BLaER1 treated with 17β-estradiol and CSF1 and Interleukin-3, amounts not matched to agents 10 nM and 100 nM (cell line): ENCODE measurements at regions not wholly inside any gene's neighbourhood (a gene's known extent, or its start where the extent isn't known, plus 50 kb on each side); places are given as distances from the start of the nearest gene placed in this dataset.

Source experiments
- H3K27ac ChIP-seq, 11 experiments: shearing (Covaris generic); formaldehyde crosslinking; 2 replicates each; pipeline ENCODE4 v1.8.1; 2022
- H3K27me3 ChIP-seq, 11 experiments: shearing (Covaris generic); formaldehyde crosslinking; 2 replicates each; pipeline ENCODE4 v1.8.1; 2022
- H3K36me3 ChIP-seq, 11 experiments: shearing (Covaris generic); formaldehyde crosslinking; 2 replicates each; pipeline ENCODE4 v1.8.1; 2022
- H3K4me1 ChIP-seq, 10 experiments: shearing (Covaris generic); formaldehyde crosslinking; 2 replicates each; pipeline ENCODE4 v1.8.1; 2022
- H3K4me2 ChIP-seq, 11 experiments: shearing (Covaris generic); formaldehyde crosslinking; 2 replicates each; pipeline ENCODE4 v1.8.1; 2022
- H3K4me3 ChIP-seq, 10 experiments: shearing (Covaris generic); formaldehyde crosslinking; 2 replicates each; pipeline ENCODE4 v1.8.1; 2022
- H3K9ac ChIP-seq, 11 experiments: shearing (Covaris generic); formaldehyde crosslinking; 2 replicates each; pipeline ENCODE4 v1.8.1; 2022
- H3K9me3 ChIP-seq, 11 experiments: shearing (Covaris generic); formaldehyde crosslinking; replicated peaks in 1 of 11; 2 replicates each; pipeline ENCODE4 v1.8.1; 2022
- H4K20me1 ChIP-seq, 11 experiments: shearing (Covaris generic); formaldehyde crosslinking; 2 replicates each; pipeline ENCODE4 v1.8.1; 2022
- Cebpa-rat ChIP-seq, 11 experiments: shearing (Covaris generic); IDR thresholded peaks; 2 replicates each; pipeline ENCODE4 v1.8.1; 2022

GRCh38 chr20:59385038-59385437 lies 84.6 kb downstream of the EDN3 start:
- peaks cover 0 to 30% (median 0%) of the 10 kb centered on the region in 11 experiments; a peak in 6 of 22 replicates for H3K27me3 ChIP-seq
- no peak overlapping the region for H3K9ac ChIP-seq
- peaks cover 0 to 3% (median 0%) of the 10 kb centered on the region in 11 experiments; a peak in 2 of 22 replicates for H4K20me1 ChIP-seq
- no peak for TF ChIP-seq Cebpa-rat (IDR thresholded peaks at IDR 0.05)
- H3K4me3 ChIP-seq = no peak overlapping the region
- H3K36me3 ChIP-seq = no peaks in the 10 kb centered on the region
- peak overlapping the region in 2 of 11 experiments; percentile 37 to 45; a peak in 3 of 22 replicates for H3K27ac ChIP-seq
- H3K4me1 ChIP-seq = peaks cover 9 to 60% (median 55%) of the 10 kb centered on the region in 10 experiments; a peak in 19 of 20 replicates
- H3K4me2 ChIP-seq = peak overlapping the region; percentile 27 to 82 (median 75); a peak in 21 of 22 replicates
- no peaks in the 10 kb centered on the region for H3K9me3 ChIP-seq

GRCh38 chr20:59385480-59385879 lies 85.1 kb downstream of the EDN3 start:
- H3K4me1 ChIP-seq = peaks cover 9 to 64% (median 55%) of the 10 kb centered on the region in 10 experiments; a peak in 19 of 20 replicates

GRCh38 chr20:59386809-59387208 lies 86.4 kb downstream of the EDN3 start:
- Histone ChIP-seq H4K20me1 (peaks cover 0 to 3% (median 0%) of the 10 kb centered on the region in 11 experiments; a peak in 2 of 22 replicates), H3K27me3 (peaks cover 0 to 21% (median 0%) of the 10 kb centered on the region in 11 experiments; a peak in 5 of 22 replicates), H3K4me3 (no peak overlapping the region), H3K9ac (no peak overlapping the region), H3K36me3 (no peaks in the 10 kb centered on the region), H3K27ac (peak overlapping the region in 1 of 11 experiments; percentile 79; a peak in 2 of 22 replicates), H3K4me2 (peak overlapping the region in 9 of 11 experiments; percentile 39 to 82 (median 75); a peak in 17 of 22 replicates), H3K9me3 (no peaks in the 10 kb centered on the region), H3K4me1 (peaks cover 9 to 60% (median 46%) of the 10 kb centered on the region in 10 experiments; a peak in 19 of 20 replicates)
- no peak for TF ChIP-seq Cebpa-rat (IDR thresholded peaks at IDR 0.05)

More at GRCh38 chr20:59385480-59385879, 85.1 kb downstream of the EDN3 start:
- peaks cover 0 to 30% (median 0%) of the 10 kb centered on the region in 11 experiments; a peak in 6 of 22 replicates for H3K27me3 ChIP-seq
- H3K4me3 ChIP-seq = no peak overlapping the region
- H4K20me1 ChIP-seq = peaks cover 0 to 3% (median 0%) of the 10 kb centered on the region in 11 experiments; a peak in 2 of 22 replicates
- no peaks in the 10 kb centered on the region for H3K36me3 ChIP-seq
- H3K4me2 ChIP-seq = peak overlapping the region; percentile 27 to 82 (median 75)
- TF ChIP-seq Cebpa-rat (IDR thresholded peaks at IDR 0.05) = no peak
- H3K9ac ChIP-seq = peak overlapping the region in 5 of 11 experiments; percentile 23 to 63 (median 56); a peak in 7 of 22 replicates
- peak overlapping the region in 7 of 11 experiments; percentile 62 to 84 (median 70); a peak in 14 of 22 replicates for H3K27ac ChIP-seq
- H3K9me3 ChIP-seq = no peaks in the 10 kb centered on the region

DNA sequence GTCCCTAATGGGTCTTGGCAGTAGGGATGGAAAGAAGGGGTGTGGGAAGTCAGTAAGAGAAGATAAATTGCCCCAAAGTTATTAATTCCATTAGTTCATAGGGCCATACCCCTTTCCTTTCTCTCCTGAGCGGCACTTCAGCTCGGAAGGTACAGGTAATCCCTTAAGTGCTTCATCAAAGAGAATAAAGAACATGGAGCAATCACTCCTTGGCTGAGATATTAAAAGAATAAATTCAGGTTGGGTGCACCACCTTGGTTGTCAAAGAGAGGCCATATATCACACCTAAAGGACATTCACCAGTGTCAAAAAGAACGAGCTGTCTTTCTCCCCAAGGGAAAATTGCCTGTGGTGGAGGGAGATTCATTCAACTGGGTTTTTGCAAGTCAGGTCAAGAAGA lies 87.5 kb downstream of the EDN3 start:
- no peak for TF ChIP-seq Cebpa-rat (IDR thresholded peaks at IDR 0.05)
- Histone ChIP-seq H3K4me2 (peak overlapping the region in 7 of 11 experiments; percentile 75 to 82 (median 79); a peak in 9 of 22 replicates), H3K27me3 (peaks cover 0 to 10% (median 0%) of the 10 kb centered on the region in 11 experiments; a peak in 2 of 22 replicates), H3K4me1 (peaks cover 9 to 60% (median 40%) of the 10 kb centered on the region in 10 experiments; a peak in 19 of 20 replicates), H4K20me1 (peaks cover 0 to 3% (median 0%) of the 10 kb centered on the region in 11 experiments; a peak in 2 of 22 replicates), H3K9me3 (no peaks in the 10 kb centered on the region), H3K9ac (no peak overlapping the region), H3K4me3 (no peak overlapping the region), H3K36me3 (no peaks in the 10 kb centered on the region), H3K27ac (no peak overlapping the region)

DNA sequence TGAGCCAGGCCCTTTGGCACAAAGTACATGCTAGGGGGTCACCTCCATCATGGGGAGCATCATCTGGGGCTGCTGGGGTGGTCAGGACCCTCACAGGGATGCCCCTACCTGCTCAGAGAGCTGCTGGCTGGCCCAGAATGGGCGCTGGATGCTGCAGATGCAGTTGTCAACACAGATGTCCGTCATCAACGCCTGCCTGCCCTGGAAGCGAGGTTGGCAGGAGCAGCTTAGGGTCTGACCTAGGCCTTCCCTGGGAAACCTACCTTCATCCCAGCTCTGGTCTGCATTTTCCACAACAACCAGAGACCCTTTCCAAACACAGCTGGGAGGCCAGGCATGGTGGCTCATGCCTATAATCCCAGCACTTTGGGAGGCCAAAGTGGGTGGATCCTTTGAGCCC lies 88.0 kb downstream of the EDN3 start:
- Histone ChIP-seq H3K4me2 (no peak overlapping the region), H3K27ac (no peak overlapping the region), H3K9me3 (no peaks in the 10 kb centered on the region), H4K20me1 (peaks cover 0 to 3% (median 0%) of the 10 kb centered on the region in 11 experiments; a peak in 1 of 22 replicates), H3K4me1 (peaks cover 9 to 55% (median 35%) of the 10 kb centered on the region in 10 experiments; a peak in 19 of 20 replicates), H3K4me3 (no peak overlapping the region), H3K27me3 (0 out of 22 replicates have a peak, but pooled peaks cover 0 to 9% (median 0%) of the 10 kb centered on the region in 11 experiments), H3K9ac (no peak overlapping the region), H3K36me3 (no peaks in the 10 kb centered on the region)
- TF ChIP-seq Cebpa-rat (IDR thresholded peaks at IDR 0.05) = no peak

DNA sequence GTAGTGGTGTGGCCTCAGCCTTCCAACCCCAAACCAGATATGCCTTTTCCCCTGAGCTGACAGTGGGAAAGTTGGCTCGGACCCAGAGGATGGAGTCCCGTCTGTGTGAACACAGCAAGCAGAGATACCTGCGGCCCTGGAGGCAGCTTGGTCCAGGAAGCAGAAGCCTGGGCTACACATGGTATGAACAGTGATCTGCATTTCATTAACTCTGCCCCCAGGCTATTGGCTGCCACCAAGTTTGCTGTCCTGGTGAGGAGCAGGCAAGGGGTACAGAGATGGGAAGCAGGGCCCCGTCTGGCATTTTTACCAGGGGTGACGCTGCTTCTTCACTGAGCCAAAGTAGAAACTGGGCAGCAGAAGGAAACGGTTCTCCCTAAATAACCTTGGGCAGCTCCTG lies 90.0 kb downstream of the EDN3 start:
- H3K4me1 ChIP-seq = peaks cover 6 to 54% (median 29%) of the 10 kb centered on the region in 10 experiments; a peak in 19 of 20 replicates
- H3K4me3 ChIP-seq = no peak overlapping the region
- no peaks in the 10 kb centered on the region for H4K20me1 ChIP-seq
- no peak overlapping the region for H3K27ac ChIP-seq
- no peak overlapping the region for H3K4me2 ChIP-seq
- H3K9ac ChIP-seq = no peak overlapping the region
- no peak for TF ChIP-seq Cebpa-rat (IDR thresholded peaks at IDR 0.05)
- H3K27me3 ChIP-seq = 0 out of 22 replicates have a peak, but pooled peaks cover 0 to 5% (median 0%) of the 10 kb centered on the region in 11 experiments
- no peaks in the 10 kb centered on the region for H3K9me3 ChIP-seq
- no peaks in the 10 kb centered on the region for H3K36me3 ChIP-seq

DNA sequence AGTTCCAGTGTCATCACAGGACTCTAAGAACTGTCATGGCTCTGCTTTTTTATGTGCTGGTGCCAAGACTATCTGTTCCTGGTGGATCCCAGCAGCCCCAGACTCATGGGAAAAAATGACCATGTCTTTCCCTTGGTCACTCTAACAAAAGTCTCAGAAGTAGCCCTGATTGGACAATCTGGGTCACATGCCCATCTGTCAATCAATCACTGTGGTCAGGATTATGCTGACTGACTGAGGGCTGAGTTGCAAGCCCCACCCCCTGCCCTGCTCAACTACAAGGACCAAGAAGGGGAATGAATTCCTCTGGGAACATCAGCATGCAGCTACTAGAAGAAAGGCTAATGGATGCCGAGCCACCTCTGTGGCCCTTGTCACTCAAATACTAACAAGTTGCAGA lies 91.6 kb downstream of the EDN3 start:
- H3K27me3 ChIP-seq = no peaks in the 10 kb centered on the region

GRCh38 chr20:59392736-59393135 lies 92.3 kb downstream of the EDN3 start:
- H3K9me3 ChIP-seq = no peaks in the 10 kb centered on the region
- no peak overlapping the region for H3K4me3 ChIP-seq
- H3K9ac ChIP-seq = no peak overlapping the region
- no peaks in the 10 kb centered on the region for H3K36me3 ChIP-seq
- peaks cover 0 to 32% (median 6%) of the 10 kb centered on the region in 10 experiments; a peak in 12 of 20 replicates for H3K4me1 ChIP-seq
- H4K20me1 ChIP-seq = no peaks in the 10 kb centered on the region
- no peak overlapping the region for H3K27ac ChIP-seq
- H3K27me3 ChIP-seq = no peaks in the 10 kb centered on the region
- no peak for TF ChIP-seq Cebpa-rat (IDR thresholded peaks at IDR 0.05)
- H3K4me2 ChIP-seq = peak overlapping the region in 5 of 11 experiments; percentile 5 to 29 (median 27); a peak in 5 of 22 replicates

More for the DNA sequence above, 91.6 kb downstream of the EDN3 start:
- Histone ChIP-seq H3K4me1 (peaks cover 0 to 39% (median 13%) of the 10 kb centered on the region in 10 experiments; a peak in 12 of 20 replicates), H4K20me1 (no peaks in the 10 kb centered on the region), H3K36me3 (no peaks in the 10 kb centered on the region), H3K27ac (no peak overlapping the region), H3K4me2 (peak overlapping the region in 6 of 11 experiments; percentile 6 to 29 (median 26); a peak in 5 of 22 replicates), H3K4me3 (no peak overlapping the region), H3K9ac (no peak overlapping the region), H3K9me3 (no peaks in the 10 kb centered on the region)
- TF ChIP-seq Cebpa-rat (IDR thresholded peaks at IDR 0.05) = no peak

- no peaks in the 10 kb centered on the region for H4K20me1 ChIP-seq
- H3K27me3 ChIP-seq = no peaks in the 10 kb centered on the region
- no peak for TF ChIP-seq Cebpa-rat (IDR thresholded peaks at IDR 0.05)
- H3K4me1 ChIP-seq = peaks cover 0 to 35% (median 8%) of the 10 kb centered on the region in 10 experiments; a peak in 13 of 20 replicates
- H3K4me2 ChIP-seq = peak overlapping the region in 4 of 11 experiments; percentile 5 to 29 (median 28); a peak in 1 of 22 replicates
- H3K9ac ChIP-seq = no peak overlapping the region
- no peak overlapping the region for H3K4me3 ChIP-seq
- H3K36me3 ChIP-seq = no peaks in the 10 kb centered on the region
- no peak overlapping the region for H3K27ac ChIP-seq
- no peaks in the 10 kb centered on the region for H3K9me3 ChIP-seq
Observed at GRCh38 chr20:59393142-59393541, 92.7 kb downstream of the EDN3 start.
